ENCODE measurements at regions not wholly inside any gene's neighbourhood (a gene's known extent, or its start where the extent isn't known, plus 50 kb on each side); places are given as distances from the start of the nearest gene placed in this dataset.

DNA sequence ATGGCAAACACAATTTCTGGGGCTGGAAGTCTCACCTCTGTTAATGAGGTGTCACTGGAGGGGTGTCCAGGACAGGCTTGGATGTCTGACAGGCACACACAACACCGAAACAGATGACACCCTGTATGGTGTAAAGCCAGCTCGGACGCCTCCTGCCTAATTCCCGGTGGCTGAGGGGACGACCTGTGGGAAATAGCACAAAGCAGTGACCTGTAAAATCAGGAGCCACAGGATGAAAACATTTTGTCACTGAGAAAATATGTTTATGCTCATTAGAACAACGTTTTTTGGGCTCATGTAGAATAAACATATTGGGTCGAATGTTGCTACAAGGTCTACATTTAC, 285.0 kb upstream of the RTL1 start:
- TF ChIP-seq, protein P1, sequence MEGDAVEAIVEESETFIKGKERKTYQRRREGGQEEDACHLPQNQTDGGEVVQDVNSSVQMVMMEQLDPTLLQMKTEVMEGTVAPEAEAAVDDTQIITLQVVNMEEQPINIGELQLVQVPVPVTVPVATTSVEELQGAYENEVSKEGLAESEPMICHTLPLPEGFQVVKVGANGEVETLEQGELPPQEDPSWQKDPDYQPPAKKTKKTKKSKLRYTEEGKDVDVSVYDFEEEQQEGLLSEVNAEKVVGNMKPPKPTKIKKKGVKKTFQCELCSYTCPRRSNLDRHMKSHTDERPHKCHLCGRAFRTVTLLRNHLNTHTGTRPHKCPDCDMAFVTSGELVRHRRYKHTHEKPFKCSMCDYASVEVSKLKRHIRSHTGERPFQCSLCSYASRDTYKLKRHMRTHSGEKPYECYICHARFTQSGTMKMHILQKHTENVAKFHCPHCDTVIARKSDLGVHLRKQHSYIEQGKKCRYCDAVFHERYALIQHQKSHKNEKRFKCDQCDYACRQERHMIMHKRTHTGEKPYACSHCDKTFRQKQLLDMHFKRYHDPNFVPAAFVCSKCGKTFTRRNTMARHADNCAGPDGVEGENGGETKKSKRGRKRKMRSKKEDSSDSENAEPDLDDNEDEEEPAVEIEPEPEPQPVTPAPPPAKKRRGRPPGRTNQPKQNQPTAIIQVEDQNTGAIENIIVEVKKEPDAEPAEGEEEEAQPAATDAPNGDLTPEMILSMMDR (IDR thresholded peaks at IDR 0.05) = no peak
- TF ChIP-seq SIN3A (IDR thresholded peaks at IDR 0.05; ENCODE audit: borderline replicate concordance, insufficient read depth, low read depth, low read length) (no peak), POLR2AphosphoS5 (IDR thresholded peaks at IDR 0.05; ENCODE audit: low read depth, low read length) (no peak)
- TF ChIP-seq, protein P2, sequence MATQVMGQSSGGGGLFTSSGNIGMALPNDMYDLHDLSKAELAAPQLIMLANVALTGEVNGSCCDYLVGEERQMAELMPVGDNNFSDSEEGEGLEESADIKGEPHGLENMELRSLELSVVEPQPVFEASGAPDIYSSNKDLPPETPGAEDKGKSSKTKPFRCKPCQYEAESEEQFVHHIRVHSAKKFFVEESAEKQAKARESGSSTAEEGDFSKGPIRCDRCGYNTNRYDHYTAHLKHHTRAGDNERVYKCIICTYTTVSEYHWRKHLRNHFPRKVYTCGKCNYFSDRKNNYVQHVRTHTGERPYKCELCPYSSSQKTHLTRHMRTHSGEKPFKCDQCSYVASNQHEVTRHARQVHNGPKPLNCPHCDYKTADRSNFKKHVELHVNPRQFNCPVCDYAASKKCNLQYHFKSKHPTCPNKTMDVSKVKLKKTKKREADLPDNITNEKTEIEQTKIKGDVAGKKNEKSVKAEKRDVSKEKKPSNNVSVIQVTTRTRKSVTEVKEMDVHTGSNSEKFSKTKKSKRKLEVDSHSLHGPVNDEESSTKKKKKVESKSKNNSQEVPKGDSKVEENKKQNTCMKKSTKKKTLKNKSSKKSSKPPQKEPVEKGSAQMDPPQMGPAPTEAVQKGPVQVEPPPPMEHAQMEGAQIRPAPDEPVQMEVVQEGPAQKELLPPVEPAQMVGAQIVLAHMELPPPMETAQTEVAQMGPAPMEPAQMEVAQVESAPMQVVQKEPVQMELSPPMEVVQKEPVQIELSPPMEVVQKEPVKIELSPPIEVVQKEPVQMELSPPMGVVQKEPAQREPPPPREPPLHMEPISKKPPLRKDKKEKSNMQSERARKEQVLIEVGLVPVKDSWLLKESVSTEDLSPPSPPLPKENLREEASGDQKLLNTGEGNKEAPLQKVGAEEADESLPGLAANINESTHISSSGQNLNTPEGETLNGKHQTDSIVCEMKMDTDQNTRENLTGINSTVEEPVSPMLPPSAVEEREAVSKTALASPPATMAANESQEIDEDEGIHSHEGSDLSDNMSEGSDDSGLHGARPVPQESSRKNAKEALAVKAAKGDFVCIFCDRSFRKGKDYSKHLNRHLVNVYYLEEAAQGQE (IDR thresholded peaks at IDR 0.05; ENCODE audit: insufficient read depth in 1 of 2, low read depth in 2 of 2, low read length in 1 of 2) = no peak

Measured in Panc1 (cell line).